GM21367 (cell line): ENCODE measurements at regions not wholly inside any gene's neighbourhood (a gene's known extent, or its start where the extent isn't known, plus 50 kb on each side); places are given as distances from the start of the nearest gene placed in this dataset.
A peak's percentile ranks its signal among the peaks of the same experiment; 100 is the strongest.
"Not testable (repeated sequence)": the region's sequence is repeated elsewhere in the genome, so short reads cannot be mapped to it uniquely, and the experiment has no call there.

Experiments
- ATAC-seq: cut with Tn5 transposase; IDR thresholded peaks from one replicate; pipeline ENCODE4 v1.9.1; 2021; ENCODE audit not compliant: unreplicated experiment

GRCh38 chr10:64175271-64175962, 654.2 kb downstream of the REEP3 start:
- no peak for ATAC-seq

DNA sequence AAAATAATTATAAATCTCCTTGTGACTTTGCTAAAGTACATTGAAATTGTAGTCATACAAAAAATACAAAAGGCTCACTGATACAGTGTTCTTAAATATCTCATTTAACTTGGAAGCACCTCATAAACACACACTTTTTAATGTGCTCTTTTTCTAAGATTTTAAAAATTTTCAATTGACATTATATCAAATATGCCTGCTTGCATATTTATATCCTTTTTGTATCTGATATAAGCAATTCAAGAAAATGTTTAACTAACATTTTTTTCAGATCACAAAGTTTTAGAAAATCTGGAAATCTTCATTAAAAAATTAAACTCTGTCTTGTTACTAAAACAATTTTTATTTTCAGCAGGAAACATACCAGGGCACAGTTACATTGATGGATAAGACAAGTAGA, 661.5 kb downstream of the REEP3 start:
- no peak for ATAC-seq

- no peak for ATAC-seq
These were observed 670.1 kb downstream of the REEP3 start for GRCh38 chr10:64191286-64191685.

- ATAC-seq, result no peak
These were observed 675.6 kb downstream of the REEP3 start for GRCh38 chr10:64196638-64197315.

GRCh38 chr10:64201936-64202335, 680.7 kb downstream of the REEP3 start:
- no peak for ATAC-seq

- not testable (repeated sequence) for ATAC-seq
These were observed 683.3 kb downstream of the REEP3 start for GRCh38 chr10:64204504-64204903.

GRCh38 chr10:64206409-64206808, 685.2 kb downstream of the REEP3 start:
- no peak for ATAC-seq

- no peak for ATAC-seq
These were observed 688.4 kb downstream of the REEP3 start for GRCh38 chr10:64209561-64209960.

DNA sequence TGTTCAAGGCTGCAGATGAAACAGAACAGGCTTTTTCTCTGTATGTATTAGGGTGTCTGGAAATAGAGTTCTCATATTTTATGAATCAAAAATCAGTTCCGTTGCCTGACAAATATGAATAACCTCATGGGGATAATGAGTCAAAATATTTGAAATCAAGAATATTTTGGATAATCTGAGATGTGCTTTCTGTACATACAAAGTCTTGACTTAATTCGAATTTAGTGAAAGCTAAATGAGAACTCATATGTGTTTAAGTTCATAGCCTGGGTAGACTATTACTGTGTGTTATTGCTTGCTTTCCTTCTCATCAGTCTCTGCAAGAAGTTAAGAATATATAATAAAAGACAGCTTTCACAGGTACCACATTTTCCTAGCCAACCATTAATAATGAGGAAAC, 689.0 kb downstream of the REEP3 start:
- ATAC-seq, result no peak

DNA sequence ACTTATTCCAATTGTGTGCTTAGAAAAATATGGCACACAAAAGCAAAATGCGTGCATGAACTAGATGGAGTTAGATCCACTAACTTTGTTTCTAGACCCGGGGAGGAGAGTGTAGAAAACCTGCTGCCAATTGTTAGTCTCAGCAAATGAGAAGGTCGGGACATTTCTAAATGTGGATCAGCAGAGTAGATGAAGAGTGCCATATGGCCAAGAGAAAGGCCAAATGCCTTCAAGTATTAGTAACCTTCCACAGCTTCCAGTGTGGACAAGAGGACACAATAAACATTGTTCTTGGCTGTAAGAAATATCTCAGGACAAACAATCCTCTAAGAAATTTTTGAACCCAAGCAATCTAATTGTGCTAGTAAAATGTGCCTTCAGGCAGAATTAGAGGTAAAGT, 690.3 kb downstream of the REEP3 start:
- ATAC-seq, result no peak

GRCh38 chr10:64215088-64215487, 693.9 kb downstream of the REEP3 start:
- ATAC-seq, result no peak

DNA sequence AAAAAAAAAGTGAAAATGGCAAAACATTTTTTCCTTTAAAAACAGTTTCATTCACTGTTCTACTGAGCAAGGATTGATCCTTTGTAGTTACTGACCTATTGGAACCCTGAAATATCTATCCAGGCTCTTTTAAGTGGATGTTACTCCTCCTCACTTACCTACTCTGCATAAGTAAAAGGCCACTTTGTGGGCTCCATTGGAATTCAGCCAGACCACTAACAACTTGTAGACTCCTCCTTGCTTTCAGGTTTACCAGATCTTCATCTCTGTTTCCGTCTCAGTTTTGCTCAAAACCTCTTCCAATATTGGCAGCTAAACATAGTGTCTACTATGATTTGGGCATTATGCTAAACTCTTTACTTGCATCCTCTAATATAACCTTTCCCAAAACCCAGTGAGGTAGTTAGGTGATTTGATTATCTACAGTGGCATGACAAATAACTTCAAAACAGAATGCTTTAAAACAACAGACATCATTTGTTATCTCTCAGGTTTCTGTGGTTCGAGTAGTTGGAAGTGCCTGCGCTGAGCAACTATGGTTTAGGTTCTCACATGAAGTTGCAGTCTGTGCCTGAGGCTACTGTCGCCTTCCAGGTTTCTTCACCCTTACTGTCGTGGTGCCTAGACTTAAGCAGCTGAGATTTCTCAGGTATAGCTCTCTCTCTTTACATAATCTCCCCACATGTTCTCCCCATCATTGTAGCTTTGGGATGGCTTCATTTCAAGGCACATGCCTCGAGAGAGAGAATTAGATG, 698.2 kb downstream of the REEP3 start:
- ATAC-seq, result no peak

- ATAC-seq, result no peak
These were observed 713.3 kb downstream of the REEP3 start for GRCh38 chr10:64234489-64234888.

DNA sequence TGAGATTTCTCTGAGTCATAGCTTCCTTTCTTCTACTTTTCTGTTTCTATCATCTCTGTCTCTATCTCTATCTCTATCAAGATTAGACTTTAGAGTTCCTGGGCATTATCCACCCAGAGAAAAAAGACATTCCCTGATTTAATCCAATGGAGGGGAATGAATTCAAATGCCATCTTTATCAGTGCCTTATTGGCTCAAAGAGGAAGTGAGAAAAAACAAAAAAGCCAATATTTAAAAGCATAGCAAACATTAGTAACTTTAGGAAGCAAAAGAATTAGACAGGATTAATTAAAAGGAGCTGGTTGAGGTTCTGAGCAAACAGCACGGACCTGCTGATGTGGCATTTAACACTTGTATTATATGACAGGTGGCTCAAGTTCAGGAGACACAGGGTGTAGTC, 736.5 kb downstream of the REEP3 start:
- no peak for ATAC-seq

GRCh38 chr10:64261092-64261491, 739.9 kb downstream of the REEP3 start:
- peak; percentile 62 for ATAC-seq

DNA sequence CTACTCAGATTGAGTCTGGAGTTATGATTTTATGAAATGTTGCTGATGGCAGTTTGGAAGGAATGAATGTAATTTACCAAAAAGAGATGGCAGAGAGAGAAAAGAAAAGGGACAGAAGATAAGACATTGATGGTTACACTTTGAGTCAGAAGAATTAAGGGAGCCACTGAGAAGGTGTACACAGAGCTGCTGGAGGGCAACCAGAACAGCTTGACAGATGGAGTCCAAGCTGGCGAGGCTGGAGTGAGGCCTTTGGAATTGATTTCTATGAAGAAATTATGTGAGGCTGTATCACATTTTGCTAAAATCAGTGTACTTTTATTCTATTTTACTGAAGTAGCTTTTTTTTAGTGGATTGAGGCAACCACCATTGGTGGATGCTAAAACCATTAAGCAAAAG, 740.5 kb downstream of the REEP3 start:
- ATAC-seq, result no peak

DNA sequence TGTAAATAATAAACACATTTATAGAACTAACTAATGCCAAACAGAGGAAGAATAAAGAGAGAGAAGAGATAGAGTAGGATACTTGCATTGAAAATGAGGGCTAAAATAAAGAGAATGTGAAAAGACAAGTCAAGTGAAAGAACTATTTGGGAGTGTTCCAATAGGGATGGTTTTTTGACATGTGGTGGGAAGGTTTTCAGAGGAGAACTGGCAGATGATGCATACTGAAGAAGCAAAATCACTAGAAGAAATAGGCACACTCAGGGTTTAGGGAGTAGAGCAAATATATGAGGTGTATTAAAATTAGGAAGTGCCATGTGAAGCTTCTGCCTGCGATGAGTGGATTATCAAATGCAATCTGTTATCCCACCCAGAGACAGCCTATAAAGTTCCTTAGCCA, 744.8 kb downstream of the REEP3 start:
- no peak for ATAC-seq

DNA sequence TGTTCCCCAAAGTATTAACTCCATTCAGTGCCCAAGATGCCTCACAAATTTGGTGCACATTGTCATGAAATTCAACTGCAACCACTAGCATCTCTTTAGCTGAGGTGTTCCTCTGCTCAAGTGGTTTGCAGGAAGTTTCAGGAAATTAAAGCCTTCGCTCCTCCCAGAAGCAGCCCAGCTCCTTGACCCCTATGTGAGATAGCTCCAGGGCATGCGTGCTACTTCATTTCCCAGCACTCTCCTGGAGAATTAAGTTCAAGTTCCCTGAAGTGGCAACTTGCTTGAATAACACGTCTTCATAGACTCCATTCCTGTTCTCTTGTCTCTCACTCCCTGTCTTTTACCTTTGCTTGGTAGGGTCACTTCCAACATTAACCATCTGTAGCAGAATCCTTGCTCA, 750.3 kb downstream of the REEP3 start:
- no peak for ATAC-seq

DNA sequence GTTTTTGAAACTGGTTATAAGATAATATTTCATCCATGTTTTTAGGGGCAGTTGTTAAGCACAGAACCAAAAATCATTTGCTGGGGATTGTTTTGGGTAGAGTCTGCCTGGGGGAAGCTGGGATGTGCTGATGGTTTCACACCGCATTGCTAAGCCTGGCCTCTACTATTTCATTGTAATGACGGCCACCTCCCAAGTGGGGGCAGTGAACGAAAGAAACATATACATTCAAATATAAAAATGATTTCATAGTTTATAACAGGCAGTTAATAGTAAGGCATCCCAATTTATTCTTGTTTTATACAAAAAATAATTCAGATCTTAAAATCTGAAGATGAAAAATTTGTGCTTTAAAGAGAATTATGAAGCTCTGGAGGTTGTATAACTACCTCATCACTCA, 750.8 kb downstream of the REEP3 start:
- ATAC-seq, result no peak

DNA sequence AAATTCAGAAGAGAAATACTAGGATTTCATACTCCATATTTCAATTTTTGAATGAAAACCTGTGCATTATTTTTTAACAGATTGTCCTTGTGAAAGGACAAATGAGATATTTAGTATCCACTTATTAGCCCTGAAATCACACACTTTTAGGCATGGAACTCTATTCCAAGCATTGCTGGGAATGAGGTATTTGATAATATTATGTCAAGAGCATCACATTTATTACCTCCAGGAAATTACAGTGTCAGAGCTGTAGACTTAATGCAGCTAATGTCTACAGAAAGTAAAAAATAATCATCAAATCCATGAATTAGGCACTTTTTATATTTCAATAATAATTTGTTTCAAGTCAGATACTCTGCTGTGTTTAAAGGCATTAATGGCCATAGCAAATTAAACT, 753.8 kb downstream of the REEP3 start:
- ATAC-seq, result no peak

- ATAC-seq, result no peak
These were observed 754.6 kb downstream of the REEP3 start for GRCh38 chr10:64275774-64276173.

- no peak for ATAC-seq
These were observed 756.3 kb downstream of the REEP3 start for GRCh38 chr10:64277536-64277935.
